Choroid plexus epithelial cell (primary cell): ENCODE measurements at regions not wholly inside any gene's neighbourhood (a gene's known extent, or its start where the extent isn't known, plus 50 kb on each side); places are given as distances from the start of the nearest gene placed in this dataset.

Experiments used
- DNase-seq: peaks from one replicate; pipeline ENCODE4 v3.0.0-alpha.2; 2010; ENCODE audit warnings: low read depth
- H3K4me3 ChIP-seq: 2 replicates; pipeline ENCODE4 v1.5.1; 2011; ENCODE audit warnings: low read depth, mild to moderate bottlenecking, control low read depth, low read length, moderate library complexity
- CTCF ChIP-seq: conservative IDR thresholded peaks from 2 replicates; pipeline ENCODE4 v1.5.1; 2011; ENCODE audit warnings: low read depth, mild to moderate bottlenecking, control low read depth, inconsistent platforms, low read length, moderate library complexity

- H3K4me3 ChIP-seq, result no peak overlapping the region
- no peak for DNase-seq
- TF ChIP-seq CTCF, result no peak
Measured at GRCh38 chr2:103010306-103010705, 248.5 kb downstream of the TMEM182 start.

GRCh38 chr2:103010751-103011150, 248.9 kb downstream of the TMEM182 start:
- DNase-seq, result no peak
- no peak overlapping the region for H3K4me3 ChIP-seq
- no peak for TF ChIP-seq CTCF

DNA sequence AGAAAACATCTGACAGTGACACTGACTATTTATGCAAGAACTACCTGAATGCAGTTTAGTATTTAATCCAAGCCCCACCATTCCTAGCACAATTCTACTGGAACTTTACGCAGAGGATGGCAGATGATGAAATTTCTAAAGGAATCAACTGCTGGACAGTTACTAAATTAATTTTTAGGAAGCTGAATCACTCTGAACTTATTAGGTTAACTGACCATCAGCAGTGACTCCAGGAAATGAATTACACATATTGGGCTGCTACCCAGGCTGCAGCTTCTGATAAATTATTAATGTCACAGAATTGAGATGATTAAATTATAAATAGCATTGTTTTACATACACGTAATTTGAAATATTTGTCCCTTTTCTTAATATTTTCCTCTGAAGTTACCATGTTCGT, 250.8 kb downstream of the TMEM182 start:
- no peak overlapping the region for H3K4me3 ChIP-seq
- no peak for TF ChIP-seq CTCF
- no peak for DNase-seq

GRCh38 chr2:103025056-103025455, 263.2 kb downstream of the TMEM182 start:
- DNase-seq, result no peak
- TF ChIP-seq CTCF, result no peak
- H3K4me3 ChIP-seq, result no peak overlapping the region

DNA sequence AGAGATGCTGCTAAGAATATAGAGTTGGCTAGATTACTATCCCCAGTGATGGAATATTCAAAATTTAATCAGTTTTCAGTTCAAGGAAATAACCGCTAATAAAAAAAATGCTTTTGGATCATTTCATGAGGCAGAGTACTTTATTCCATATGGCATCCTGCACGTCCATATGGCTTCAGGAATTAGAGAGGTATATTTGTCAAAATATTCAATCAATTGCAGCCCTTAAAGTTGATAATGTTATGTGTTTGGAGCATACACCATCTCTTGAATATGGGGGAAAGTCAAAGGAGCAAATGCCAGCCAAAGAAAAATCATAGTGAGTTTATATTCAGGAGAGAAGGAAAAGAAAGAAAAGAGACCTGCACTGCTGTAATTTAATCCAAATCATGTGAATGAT, 266.4 kb downstream of the TMEM182 start:
- no peak for TF ChIP-seq CTCF
- no peak overlapping the region for H3K4me3 ChIP-seq
- no peak for DNase-seq
